Globus pallidus (tissue), 1 donor: ENCODE measurements at regions not wholly inside any gene's neighbourhood (a gene's known extent, or its start where the extent isn't known, plus 50 kb on each side); places are given as distances from the start of the nearest gene placed in this dataset.
"Not testable (repeated sequence)": the region's sequence is repeated elsewhere in the genome, so short reads cannot be mapped to it uniquely, and the experiment has no call there.

ENCODE experiments used
- DNase-seq: peaks from one replicate; pipeline ENCODE4 v3.0.0-alpha.2; 2015; ENCODE audit warnings: low spot score

GRCh38 chr3:27630885-27631284, 91.2 kb downstream of the EOMES start:
- no peak for DNase-seq

GRCh38 chr3:27629366-27629765, 92.8 kb downstream of the EOMES start:
- no peak for DNase-seq

DNA sequence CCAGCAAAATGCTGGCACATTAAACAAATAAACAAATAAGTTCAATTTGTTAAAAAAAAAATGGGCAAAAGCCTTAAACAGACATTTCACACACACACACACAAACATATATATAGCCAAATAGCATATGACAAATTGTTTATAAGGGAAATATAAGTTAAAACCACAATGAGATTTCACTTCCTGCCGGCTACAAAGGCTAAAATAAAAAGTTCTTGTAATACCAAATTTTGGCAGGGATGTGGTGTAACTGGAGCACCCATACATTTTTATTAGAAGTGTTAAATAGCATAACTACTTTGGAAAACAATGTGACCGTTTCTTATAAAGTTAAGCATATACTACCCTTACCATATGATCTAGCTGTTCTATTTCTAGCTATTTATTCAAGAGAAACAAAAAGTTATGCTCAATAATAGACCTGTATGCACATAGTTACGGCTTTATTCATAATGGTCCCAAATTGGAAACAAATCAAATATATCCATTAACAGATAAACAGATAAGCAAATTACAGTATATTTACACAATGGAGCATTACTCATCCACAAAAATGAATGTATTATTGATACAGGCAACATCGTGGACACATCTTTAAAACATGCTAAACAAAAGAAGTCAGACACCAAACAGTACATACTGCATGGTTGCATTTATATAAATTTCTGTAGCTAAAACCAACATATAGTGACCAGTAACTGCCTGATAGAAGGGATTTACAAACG, 93.9 kb downstream of the EOMES start:
- no peak for DNase-seq

DNA sequence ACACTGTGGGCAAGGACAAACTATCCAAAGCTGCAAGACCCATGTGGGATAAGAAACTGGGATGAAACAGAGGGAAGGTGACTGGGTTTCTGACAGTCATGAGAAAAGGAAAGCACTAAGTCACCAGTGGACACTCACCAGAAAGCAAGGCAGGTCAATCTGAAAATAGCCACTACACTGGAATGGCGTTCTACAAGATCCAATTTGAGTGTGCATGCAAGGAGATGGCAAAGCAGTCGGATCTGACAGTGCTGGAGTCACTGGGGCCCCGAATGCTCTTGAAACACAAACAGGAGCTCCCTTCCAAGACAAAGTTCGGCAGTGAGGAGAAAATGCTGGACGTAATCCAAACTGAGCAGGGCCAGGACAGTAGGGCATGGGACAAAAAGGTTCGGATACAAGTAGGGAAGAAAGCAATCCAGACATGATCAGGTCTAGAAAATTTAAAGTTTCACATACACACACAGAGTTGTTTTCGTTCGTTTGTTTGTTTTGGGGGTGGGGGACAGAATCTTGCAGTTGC, 95.5 kb downstream of the EOMES start:
- no peak for DNase-seq

DNA sequence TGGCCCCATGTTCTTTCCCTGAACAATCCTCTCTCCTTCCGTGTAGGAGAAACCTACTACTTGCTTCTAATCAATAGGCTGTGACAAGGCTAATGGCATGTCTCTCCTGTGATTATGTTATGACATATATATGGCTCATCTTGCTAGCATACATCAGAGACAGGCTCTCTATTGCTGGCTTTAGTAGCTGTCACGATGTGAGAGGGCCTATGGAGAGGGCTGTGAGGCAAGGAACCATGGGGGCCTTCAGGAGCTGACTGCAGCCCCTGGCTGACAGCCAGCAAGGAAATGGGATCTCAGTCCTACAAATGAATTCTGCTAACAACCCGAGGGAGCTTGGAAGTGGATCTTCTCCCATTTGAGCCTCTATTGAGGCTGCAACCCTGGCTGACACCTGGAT, 96.3 kb downstream of the EOMES start:
- DNase-seq = no peak

GRCh38 chr3:27623085-27623753, 98.9 kb downstream of the EOMES start:
- no peak for DNase-seq

GRCh38 chr3:27617552-27617951, 104.6 kb downstream of the EOMES start:
- no peak for DNase-seq

DNA sequence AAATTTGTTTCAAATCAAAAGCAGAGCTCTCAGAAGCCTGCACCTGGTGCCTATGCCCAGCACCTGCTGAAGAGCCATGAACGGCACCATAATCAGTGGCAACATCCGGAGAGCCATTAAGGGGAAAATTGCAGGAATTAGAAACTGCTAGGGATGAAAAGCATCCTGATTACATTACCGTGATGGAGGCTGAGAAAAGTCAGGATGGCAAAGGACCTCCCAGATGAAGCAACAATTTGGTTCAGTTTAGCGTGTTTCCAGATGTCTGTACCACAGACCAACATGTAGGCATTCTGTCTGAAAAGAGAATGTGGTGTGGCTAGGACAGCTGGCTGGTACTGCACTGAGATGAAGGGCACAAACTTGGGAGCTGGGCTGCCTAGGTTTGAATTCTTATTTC, 106.1 kb downstream of the EOMES start:
- DNase-seq = no peak

- no peak for DNase-seq
These were observed 106.6 kb downstream of the EOMES start for GRCh38 chr3:27615555-27615954.

- DNase-seq = no peak
These were observed 107.5 kb downstream of the EOMES start for GRCh38 chr3:27614592-27614991.

DNA sequence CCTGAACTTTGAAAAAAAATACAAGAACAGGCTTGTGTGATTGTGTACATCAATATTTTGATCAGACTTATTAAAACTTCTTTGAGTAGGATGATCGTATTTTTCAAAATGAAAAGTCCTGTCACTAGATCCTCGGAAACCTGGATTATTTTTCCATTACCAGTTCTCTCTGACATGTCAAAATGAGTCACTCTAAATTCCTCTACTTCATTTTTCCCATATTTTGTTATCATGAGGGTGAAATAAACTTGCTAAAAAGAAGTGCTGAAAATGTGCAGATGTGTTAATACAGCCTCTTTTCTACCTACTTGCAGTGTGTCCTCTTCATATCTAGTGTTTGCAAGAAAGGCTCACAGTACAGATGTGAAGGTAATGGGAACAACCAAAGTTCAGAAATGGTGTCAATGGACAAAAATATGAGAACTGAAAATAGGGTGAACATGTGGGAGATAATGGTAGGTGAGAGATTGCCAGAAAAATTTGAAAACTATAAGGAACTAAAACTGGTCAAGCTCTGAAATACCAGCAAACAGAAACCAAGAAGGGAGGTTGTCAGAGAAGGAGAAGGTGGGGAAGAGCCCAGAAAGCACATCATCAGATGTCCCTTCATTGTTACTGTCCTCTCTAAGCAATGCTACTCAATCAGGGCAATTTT, 108.2 kb downstream of the EOMES start:
- no peak for DNase-seq

DNA sequence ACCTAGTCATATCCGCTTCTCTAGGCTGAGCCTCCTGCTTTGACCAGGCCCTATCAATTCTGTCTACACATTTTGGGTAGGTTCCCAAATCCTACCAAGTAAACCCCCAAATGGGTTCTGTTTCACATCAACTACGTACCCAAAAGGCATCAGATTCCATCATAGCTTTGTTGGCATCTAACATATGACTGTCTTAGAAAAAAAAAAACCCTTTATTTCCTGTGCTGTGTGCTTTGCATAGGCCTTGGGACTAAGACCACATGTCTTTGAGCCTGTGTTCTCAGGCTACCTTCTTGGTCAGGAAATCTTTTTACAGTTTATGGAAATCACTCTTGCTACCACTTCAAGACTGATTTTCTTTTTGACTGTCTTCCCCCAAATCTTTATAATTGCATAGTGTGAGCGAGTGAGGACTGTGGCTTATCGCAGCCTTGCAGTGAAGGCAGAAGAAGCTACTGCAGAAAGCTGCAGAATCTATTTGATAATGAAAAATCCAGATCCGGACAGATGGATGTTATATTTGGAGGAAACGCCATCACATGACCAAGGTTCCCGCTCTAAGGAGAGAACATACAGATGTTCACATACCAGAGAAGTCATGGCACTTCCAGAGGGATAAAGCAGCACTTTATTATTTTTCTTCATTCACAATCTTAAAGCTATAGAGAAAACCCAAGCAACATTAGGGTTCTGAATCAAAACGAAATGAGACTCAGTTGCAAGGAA, 111.2 kb downstream of the EOMES start:
- DNase-seq = no peak

GRCh38 chr3:27607370-27607769, 114.8 kb downstream of the EOMES start:
- no peak for DNase-seq

GRCh38 chr3:27606537-27606936, 115.6 kb downstream of the EOMES start:
- no peak for DNase-seq

- not testable (repeated sequence) for DNase-seq
These were observed 117.1 kb upstream of the SLC4A7 start for GRCh38 chr3:27601311-27601710.

- not testable (repeated sequence) for DNase-seq
These were observed 115.6 kb upstream of the SLC4A7 start for GRCh38 chr3:27599741-27600140.

- DNase-seq = no peak
These were observed 112.7 kb upstream of the SLC4A7 start for GRCh38 chr3:27596921-27597320.

DNA sequence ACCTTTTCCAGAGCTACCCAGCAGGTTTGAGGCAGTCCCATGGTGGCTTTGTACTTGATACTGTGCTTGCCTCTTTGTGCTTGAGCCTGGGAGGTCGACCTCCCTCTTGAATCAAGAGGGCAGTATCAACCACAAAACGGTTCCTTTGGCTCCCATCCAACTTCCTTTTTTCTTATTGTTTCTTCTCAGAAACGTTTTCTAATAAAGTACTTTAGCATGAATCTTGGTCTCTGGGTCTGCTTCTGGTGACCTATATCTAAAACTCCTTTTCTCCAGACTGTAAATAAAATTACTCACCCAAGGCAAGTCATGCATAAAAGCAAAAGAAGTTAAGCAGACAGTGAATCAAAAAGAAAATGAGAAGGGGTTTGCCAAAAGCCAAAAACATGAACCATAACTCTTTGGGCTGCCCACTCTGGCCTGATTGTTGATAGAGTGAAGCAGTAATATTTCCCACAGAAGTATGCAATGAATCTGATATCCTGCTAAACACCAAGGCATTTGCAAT, 112.2 kb upstream of the SLC4A7 start:
- peak; percentile 17 for DNase-seq

- DNase-seq = no peak
These were observed 110.0 kb upstream of the SLC4A7 start for GRCh38 chr3:27594096-27594690.

DNA sequence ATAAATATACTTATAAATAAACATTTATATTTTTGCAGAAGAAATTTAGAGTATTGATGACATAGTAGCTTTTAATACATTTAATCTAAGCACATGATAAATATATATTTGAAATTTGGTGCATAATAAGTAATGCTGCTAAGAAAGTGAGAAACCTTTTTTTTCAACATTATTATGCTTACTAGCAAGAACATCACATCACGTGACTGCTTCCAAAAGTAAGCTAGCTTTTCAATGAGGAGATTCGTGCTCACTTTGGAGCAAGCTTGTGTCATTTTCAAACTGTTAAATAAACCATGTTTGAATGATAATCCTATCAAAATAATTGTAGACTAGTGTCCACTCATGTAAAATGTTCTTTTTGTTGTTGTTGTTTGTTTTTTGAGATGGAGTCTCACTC, 109.0 kb upstream of the SLC4A7 start:
- no peak for DNase-seq

DNA sequence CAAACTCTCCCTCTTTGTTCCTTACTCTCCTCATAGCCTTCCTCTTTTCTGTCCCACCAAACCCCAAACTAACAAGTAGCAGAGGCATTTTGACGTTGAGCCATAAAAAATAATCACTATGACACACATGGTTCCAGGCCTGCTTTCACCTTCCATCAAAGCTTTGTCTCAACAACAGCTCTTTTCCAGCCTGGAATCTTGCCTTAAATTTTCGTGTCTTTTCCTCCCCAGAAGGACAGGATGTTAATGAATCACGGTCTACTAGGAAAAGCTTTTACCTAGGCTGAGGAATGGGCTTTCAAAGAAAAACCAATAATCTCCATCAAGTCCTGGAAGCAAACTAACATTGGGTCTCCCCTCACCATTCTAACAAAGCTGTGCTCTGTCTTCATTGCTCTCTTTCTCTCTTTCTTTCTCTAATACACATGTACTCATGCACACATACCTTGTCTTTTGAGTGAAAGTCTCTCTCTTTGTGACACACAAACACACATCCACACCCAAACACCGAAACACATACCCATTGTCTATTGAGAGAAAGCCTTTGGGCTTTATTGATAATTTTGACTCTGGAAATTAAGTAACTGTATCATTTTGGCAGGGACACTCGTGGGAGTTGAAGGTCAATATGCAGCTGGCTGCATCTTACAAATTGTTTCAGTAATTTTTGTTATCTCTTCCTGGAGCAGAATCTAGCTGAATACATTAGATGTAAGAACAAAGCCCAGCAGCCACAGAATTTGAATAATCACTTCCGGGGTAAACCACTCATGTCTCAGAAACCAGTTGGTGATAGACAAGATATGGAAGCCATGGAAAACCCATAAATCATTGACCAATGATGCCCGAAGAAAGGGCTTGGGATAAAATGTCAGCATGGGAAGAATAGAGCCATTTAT, 107.4 kb upstream of the SLC4A7 start:
- DNase-seq = no peak
